IMR-90 (cell line): ENCODE measurements at regions not wholly inside any gene's neighbourhood (a gene's known extent, or its start where the extent isn't known, plus 50 kb on each side); places are given as distances from the start of the nearest gene placed in this dataset.

Experiments
- CTCF ChIP-seq: conservative IDR thresholded peaks from 2 replicates; pipeline ENCODE4 v1.5.1; 2012; ENCODE audit warnings: mild to moderate bottlenecking, low read depth, low read length, improper control_type of control experiment
- POLR2A ChIP-seq: IDR thresholded peaks from 2 replicates; pipeline ENCODE4 v1.6.1; 2012; ENCODE audit warnings: mild to moderate bottlenecking, low read depth, low read length
- RAD21 ChIP-seq: IDR thresholded peaks from 2 replicates; pipeline ENCODE4 v1.6.1; 2012; ENCODE audit warnings: low read length, improper control_type of control experiment
- TF ChIP-seq, protein P1 (sequence below): fragments of 150-350 bp; IDR thresholded peaks from 2 replicates; pipeline ENCODE4 v1.6.1; 2017; ENCODE audit warnings: mild to moderate bottlenecking, antibody characterized with exemption, low read length, low read depth

DNA sequence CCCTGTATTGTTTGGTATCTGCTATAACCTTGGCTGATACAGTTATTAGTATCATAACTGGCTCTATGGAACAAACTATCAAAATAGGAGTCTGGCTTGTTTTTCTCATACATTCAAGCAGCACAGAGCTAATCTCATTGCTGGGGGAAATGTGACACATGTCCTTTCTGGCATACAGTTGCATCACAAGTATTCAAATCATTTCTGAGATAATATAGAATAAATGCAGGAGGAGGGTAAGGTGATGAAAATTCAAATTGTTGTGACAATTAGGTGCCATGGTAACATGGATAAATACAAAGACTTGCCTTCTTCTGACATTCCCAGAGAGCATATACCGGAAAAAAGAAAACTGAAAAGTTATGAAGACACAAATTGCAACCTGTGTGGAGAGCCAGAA is 2706.8 kb downstream of the ARAP2 start:
- TF ChIP-seq, protein P1, sequence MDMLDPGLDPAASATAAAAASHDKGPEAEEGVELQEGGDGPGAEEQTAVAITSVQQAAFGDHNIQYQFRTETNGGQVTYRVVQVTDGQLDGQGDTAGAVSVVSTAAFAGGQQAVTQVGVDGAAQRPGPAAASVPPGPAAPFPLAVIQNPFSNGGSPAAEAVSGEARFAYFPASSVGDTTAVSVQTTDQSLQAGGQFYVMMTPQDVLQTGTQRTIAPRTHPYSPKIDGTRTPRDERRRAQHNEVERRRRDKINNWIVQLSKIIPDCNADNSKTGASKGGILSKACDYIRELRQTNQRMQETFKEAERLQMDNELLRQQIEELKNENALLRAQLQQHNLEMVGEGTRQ = no peak
- TF ChIP-seq CTCF (no peak), RAD21 (no peak), POLR2A (no peak)
